H9 (cell line): ENCODE measurements at regions not wholly inside any gene's neighbourhood (a gene's known extent, or its start where the extent isn't known, plus 50 kb on each side); places are given as distances from the start of the nearest gene placed in this dataset.

Experiments
- DNase-seq: peaks from one replicate; pipeline ENCODE4 v3.0.0-alpha.2; 2017
- H2AFZ ChIP-seq: one replicate; pipeline ENCODE4 v1.6.1; 2013; ENCODE audit warnings: mild to moderate bottlenecking, low read length, control low read depth, moderate library complexity
- H2AK5ac ChIP-seq: 2 replicates; pipeline ENCODE4 v1.6.1; 2013; ENCODE audit warnings: low read length, control low read depth, mixed read lengths; ENCODE audit not compliant: insufficient read length
- H2BK120ac ChIP-seq: one replicate; pipeline ENCODE4 v1.6.1; 2013; ENCODE audit warnings: low read depth, mild to moderate bottlenecking, low read length, control low read depth, inconsistent platforms; ENCODE audit not compliant: poor library complexity, severe bottlenecking
- H2BK12ac ChIP-seq: 2 replicates; pipeline ENCODE4 v1.6.1; 2013; ENCODE audit warnings: low read length, control low read depth, mixed read lengths, low read depth; ENCODE audit not compliant: insufficient read length
- H2BK15ac ChIP-seq: 2 replicates; pipeline ENCODE4 v1.6.1; 2013; ENCODE audit warnings: low read depth, low read length, control low read depth
- H2BK20ac ChIP-seq: one replicate; pipeline ENCODE4 v1.6.1; 2013; ENCODE audit warnings: low read depth, mild to moderate bottlenecking, low read length, control low read depth, inconsistent platforms; ENCODE audit not compliant: poor library complexity, severe bottlenecking
- H2BK5ac ChIP-seq: 2 replicates; pipeline ENCODE4 v1.6.1; 2013; ENCODE audit warnings: low read length, control low read depth, mixed read lengths; ENCODE audit not compliant: insufficient read length
- H3K14ac ChIP-seq: 2 replicates; pipeline ENCODE4 v1.6.1; 2013; ENCODE audit warnings: low read length, control low read depth; ENCODE audit not compliant: insufficient read depth
- H3K18ac ChIP-seq: 2 replicates; pipeline ENCODE4 v1.6.1; 2013; ENCODE audit warnings: low read depth, mild to moderate bottlenecking, mixed read lengths, low read length, control low read depth; ENCODE audit not compliant: insufficient read length
- H3K23ac ChIP-seq: 2 replicates; pipeline ENCODE4 v1.6.1; 2013; ENCODE audit warnings: low read length, control low read depth, mixed read lengths, low read depth; ENCODE audit not compliant: insufficient read length
- H3K23me2 ChIP-seq: 2 replicates; pipeline ENCODE4 v1.6.1; 2013; ENCODE audit warnings: low read depth, mild to moderate bottlenecking, mixed read lengths, low read length, control low read depth; ENCODE audit not compliant: insufficient read length, poor library complexity, severe bottlenecking
- H3K27ac ChIP-seq: 2 replicates; pipeline ENCODE4 v1.5.1; 2013; ENCODE audit warnings: low read length, control low read depth, mixed read lengths, low read depth; ENCODE audit not compliant: insufficient read length
- H3K27me3 ChIP-seq: 2 replicates; pipeline ENCODE4 v1.6.1; 2013; ENCODE audit warnings: low read length, control low read depth, inconsistent platforms; ENCODE audit not compliant: insufficient read depth
- H3K4ac ChIP-seq: 2 replicates; pipeline ENCODE4 v1.6.1; 2013; ENCODE audit warnings: low read depth, mild to moderate bottlenecking, control low read depth, inconsistent platforms, low read length, moderate library complexity
- H3K4me1 ChIP-seq: 2 replicates; pipeline ENCODE4 v1.6.1; 2013; ENCODE audit warnings: low read length, control low read depth, inconsistent platforms; ENCODE audit not compliant: insufficient read depth
- H3K4me2 ChIP-seq: 2 replicates; pipeline ENCODE4 v1.6.1; 2013; ENCODE audit warnings: low read length, control low read depth, mixed read lengths; ENCODE audit not compliant: insufficient read length, insufficient read depth
- H3K56ac ChIP-seq: 2 replicates; pipeline ENCODE4 v1.6.1; 2013; ENCODE audit warnings: low read depth, mild to moderate bottlenecking, mixed read lengths, low read length, control low read depth; ENCODE audit not compliant: insufficient read length
- H3K79me1 ChIP-seq: 2 replicates; pipeline ENCODE4 v1.6.1; 2013; ENCODE audit warnings: low read depth, mild to moderate bottlenecking, moderate library complexity, low read length, control low read depth, inconsistent platforms; ENCODE audit not compliant: insufficient read depth, poor library complexity, severe bottlenecking
- H3K79me2 ChIP-seq: 2 replicates; pipeline ENCODE4 v1.6.1; 2013; ENCODE audit warnings: low read length, control low read depth, inconsistent platforms; ENCODE audit not compliant: insufficient read depth
- H3K9ac ChIP-seq: 2 replicates; pipeline ENCODE4 v1.6.1; 2013; ENCODE audit warnings: low read length, control low read depth, mixed read lengths; ENCODE audit not compliant: insufficient read length; ENCODE audit errors: extremely low read depth
- H3K9me3 ChIP-seq: one replicate; pipeline ENCODE4 v1.6.1; 2013; ENCODE audit warnings: low read depth, low read length, inconsistent platforms; ENCODE audit not compliant: control insufficient read depth
- H3T11ph ChIP-seq: one replicate; pipeline ENCODE4 v1.6.1; 2013; ENCODE audit warnings: mild to moderate bottlenecking, low read length, control low read depth, inconsistent platforms
- H4K20me1 ChIP-seq: one replicate; pipeline ENCODE4 v1.6.1; 2013; ENCODE audit not compliant: control insufficient read depth, insufficient read length, insufficient read depth
- H4K5ac ChIP-seq: 2 replicates; pipeline ENCODE4 v1.6.1; 2013; ENCODE audit warnings: low read depth, mild to moderate bottlenecking, mixed read lengths, low read length, control low read depth; ENCODE audit not compliant: insufficient read length
- H4K8ac ChIP-seq: replicated peaks from 2 replicates; pipeline ENCODE4 v1.6.1; 2013; ENCODE audit warnings: low read length, control low read depth, mixed read lengths, low read depth; ENCODE audit not compliant: insufficient read length
- H4K91ac ChIP-seq: 2 replicates; pipeline ENCODE4 v1.6.1; 2013; ENCODE audit warnings: low read depth, mild to moderate bottlenecking, moderate library complexity, mixed read lengths, low read length, control low read depth; ENCODE audit not compliant: insufficient read length
- H3K27ac Mint-ChIP-seq, 3 experiments: 2 replicates in 2 of 3; 3 replicates in 1 of 3; pipeline ENCODE4 v1.8.0; 2020 to 2021; ENCODE audit warnings: mixed read lengths in 3 of 3, mild to moderate bottlenecking in 1 of 3, moderate library complexity in 1 of 3
- H3K27me3 Mint-ChIP-seq: 2 replicates; pipeline ENCODE4 v1.8.0; 2021; ENCODE audit warnings: low read depth, mild to moderate bottlenecking, moderate library complexity, mixed read lengths
- H3K36me3 Mint-ChIP-seq, 3 experiments: 2 replicates in 2 of 3; 3 replicates in 1 of 3; pipeline ENCODE4 v1.8.0; 2020 to 2021; ENCODE audit warnings: low read depth in 3 of 3, mixed read lengths in 3 of 3; ENCODE audit not compliant: insufficient read depth in 1 of 3
- H3K4me1 Mint-ChIP-seq, 2 experiments: 2 replicates each; pipeline ENCODE4 v1.8.0; 2020; ENCODE audit warnings: mixed read lengths in 2 of 2
- H3K4me3 Mint-ChIP-seq, 2 experiments: 2 replicates in 1 of 2; 3 replicates in 1 of 2; pipeline ENCODE4 v1.8.0; 2020 to 2021; ENCODE audit warnings: mild to moderate bottlenecking in 2 of 2, mixed read lengths in 2 of 2, moderate library complexity in 1 of 2
- H3K9me3 Mint-ChIP-seq, 2 experiments: 2 replicates in 1 of 2; 3 replicates in 1 of 2; pipeline ENCODE4 v1.8.0; 2020; ENCODE audit warnings: mild to moderate bottlenecking in 2 of 2, mixed read lengths in 2 of 2, moderate library complexity in 1 of 2
- CTCF ChIP-seq: fragments of 200-600 bp; sonication (generic); conservative IDR thresholded peaks from 3 replicates; pipeline ENCODE4 v1.8.0; 2021; ENCODE audit warnings: antibody characterized with exemption, mild to moderate bottlenecking
- WGBS: extraction: QIAGEN DNeasy Blood & Tissue Kit; methylation state at CpG from one replicate; pipeline ENCODE4 v1.1.7; 2013; ENCODE audit warnings: missing lambda C conversion rate, low lambda C conversion rate, mixed read lengths; ENCODE audit not compliant: insufficient read length; ENCODE audit errors: extremely low coverage; 5-methylcytosine and 5-hydroxymethylcytosine counted together

GRCh38 chr2:236872015-236872414, 213.7 kb upstream of the COPS8 start:
- H3K27ac ChIP-seq = no peak overlapping the region

More at GRCh38 chr2:236872015-236872414, 213.7 kb upstream of the COPS8 start:
- H2BK120ac ChIP-seq = no peak overlapping the region
- H3K27me3 Mint-ChIP-seq = peaks cover 10% of the 10 kb centered on the region
- WGBS = no CpG with 5 or more reads among the region's 4 CpGs
- H3K4me2 ChIP-seq = no peak overlapping the region
- no peak overlapping the region for H4K8ac ChIP-seq
- no peaks in the 10 kb centered on the region for H3K36me3 Mint-ChIP-seq
- no peak overlapping the region for H2BK5ac ChIP-seq
- H3K23me2 ChIP-seq = no peaks in the 10 kb centered on the region
- no peak overlapping the region for H3T11ph ChIP-seq
- no peak overlapping the region for H3K23ac ChIP-seq
- H3K4me1 Mint-ChIP-seq = peaks cover 13 to 23% of the 10 kb centered on the region in 2 experiments
- no peak overlapping the region for H2AK5ac ChIP-seq
- no peak overlapping the region for H3K56ac ChIP-seq
- no peak overlapping the region for H2AFZ ChIP-seq
- H2BK12ac ChIP-seq = no peak overlapping the region
- no peaks in the 10 kb centered on the region for H3K9me3 Mint-ChIP-seq
- H3K79me1 ChIP-seq = no peaks in the 10 kb centered on the region
- no peaks in the 10 kb centered on the region for H3K9me3 ChIP-seq
- DNase-seq = no peak
- no peaks in the 10 kb centered on the region for H3K4me1 ChIP-seq
- no peak overlapping the region for H3K14ac ChIP-seq
- H4K91ac ChIP-seq = no peak overlapping the region
- H3K4ac ChIP-seq = no peak overlapping the region
- no peak overlapping the region for H3K4me3 Mint-ChIP-seq
- no peak for TF ChIP-seq CTCF
- H3K27ac Mint-ChIP-seq = no peak overlapping the region
- no peak overlapping the region for H4K5ac ChIP-seq
- H3K79me2 ChIP-seq = no peaks in the 10 kb centered on the region
- no peak overlapping the region for H2BK15ac ChIP-seq
- no peaks in the 10 kb centered on the region for H4K20me1 ChIP-seq
- no peaks in the 10 kb centered on the region for H3K27me3 ChIP-seq
- no peak overlapping the region for H3K9ac ChIP-seq
- H3K18ac ChIP-seq = no peak overlapping the region
- H2BK20ac ChIP-seq = no peak overlapping the region
